GM18519 (cell line): ENCODE measurements at regions not wholly inside any gene's neighbourhood (a gene's known extent, or its start where the extent isn't known, plus 50 kb on each side); places are given as distances from the start of the nearest gene placed in this dataset.
A peak's percentile ranks its signal among the peaks of the same experiment; 100 is the strongest.
"Not testable (repeated sequence)": the region's sequence is repeated elsewhere in the genome, so short reads cannot be mapped to it uniquely, and the experiment has no call there.

ENCODE experiments used
- ATAC-seq: cut with Tn5 transposase; IDR thresholded peaks from one replicate; pipeline ENCODE4 v1.9.1; 2021; ENCODE audit warnings: mild to moderate bottlenecking, moderate library complexity; ENCODE audit not compliant: unreplicated experiment, low FRiP score

DNA sequence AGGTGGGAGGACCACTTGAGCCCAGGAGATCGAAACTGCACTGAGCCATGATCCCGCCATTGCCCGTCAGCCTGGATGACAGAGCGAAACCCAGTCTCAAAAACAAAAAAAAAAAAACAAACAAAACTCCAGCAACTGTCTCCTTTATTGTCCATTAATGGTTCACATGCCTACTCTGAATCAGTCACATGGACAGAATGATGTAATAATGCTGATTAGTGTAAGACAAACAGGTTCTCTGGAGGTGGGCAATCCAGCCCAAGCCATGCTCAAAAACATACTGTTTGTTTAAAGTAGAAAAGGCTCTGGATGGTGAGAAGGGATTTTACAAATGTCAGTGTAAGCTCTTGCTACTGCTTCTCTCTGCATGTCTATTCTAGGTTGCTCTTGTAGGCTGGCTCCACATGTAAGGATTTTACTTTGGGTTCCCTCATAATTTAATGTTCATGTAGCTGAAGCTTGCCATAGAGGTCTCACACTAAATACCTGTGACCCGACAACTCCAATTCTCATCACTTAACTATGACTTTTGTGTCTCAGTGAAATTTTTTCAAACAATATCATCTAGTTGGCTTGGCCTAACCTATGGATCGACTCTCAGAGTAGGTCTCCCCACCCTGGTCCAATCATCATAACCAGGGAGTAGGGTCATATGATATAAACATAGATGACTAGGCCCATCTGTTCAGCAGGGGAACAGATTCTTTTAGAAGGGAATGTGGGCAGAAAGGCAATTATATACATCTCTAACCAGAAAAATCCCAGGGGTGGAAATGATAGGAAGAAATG is 83.9 kb upstream of the SLC39A10 start:
- ATAC-seq = no peak

DNA sequence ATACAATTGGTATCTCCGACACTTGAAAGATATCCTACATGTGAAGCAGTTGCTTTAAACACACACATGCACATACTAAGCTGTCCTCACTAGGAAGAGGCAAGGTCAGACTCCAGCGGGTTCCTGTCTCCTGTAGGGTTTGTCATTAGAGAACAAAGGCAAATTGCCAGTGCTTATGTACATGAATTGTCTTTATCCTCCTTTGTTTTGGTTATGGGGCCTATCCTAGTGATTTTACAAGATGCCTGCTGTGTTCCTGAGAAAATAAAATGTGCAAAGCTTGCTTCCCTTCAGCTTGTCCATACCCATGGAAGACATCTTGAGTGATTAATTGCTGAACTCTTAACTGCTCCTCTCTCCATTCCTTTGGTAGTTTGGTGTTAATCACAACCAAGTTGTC is 86.7 kb upstream of the SLC39A10 start:
- ATAC-seq = no peak

DNA sequence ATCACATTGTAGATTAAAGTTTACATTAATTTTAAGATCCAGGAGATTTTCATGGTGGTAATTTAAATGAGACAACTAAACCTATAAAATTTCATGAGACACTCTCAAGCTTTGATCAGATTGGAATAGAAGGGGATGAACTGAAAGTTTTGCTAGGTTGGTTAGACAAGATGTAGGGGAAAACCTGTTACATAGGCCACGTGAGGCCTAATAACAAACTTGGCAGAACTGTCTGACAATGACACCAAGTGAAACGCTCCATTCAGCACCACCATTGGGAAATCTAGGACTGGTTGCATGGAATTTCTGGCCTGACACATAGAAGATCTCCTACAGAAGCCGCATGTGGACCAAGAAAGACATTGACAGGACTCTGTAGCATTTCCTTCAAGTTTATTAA is 87.8 kb upstream of the SLC39A10 start:
- ATAC-seq = no peak

DNA sequence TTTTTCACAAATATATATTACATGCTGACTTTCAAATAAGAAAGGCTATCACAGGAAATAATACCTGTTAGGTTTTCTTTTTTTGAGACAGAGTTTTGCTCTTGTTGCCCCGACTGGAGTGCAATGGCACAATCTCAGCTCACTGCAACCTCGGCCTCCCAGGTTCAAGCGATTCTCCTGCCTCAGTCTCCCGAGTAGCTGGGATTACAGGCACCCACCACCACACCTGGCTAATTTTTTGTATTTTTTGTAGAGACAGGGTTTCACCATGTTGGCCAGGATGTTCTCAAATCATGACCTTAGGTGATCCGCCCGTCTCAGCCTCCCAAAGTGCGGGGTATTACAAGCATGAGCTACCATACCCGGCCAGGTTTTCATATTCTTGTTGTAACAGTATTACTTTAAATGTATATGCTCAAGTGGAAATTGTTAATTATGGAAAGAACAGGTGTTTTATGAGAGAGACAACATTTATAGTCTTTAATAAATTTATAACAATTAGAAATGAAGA is 92.3 kb upstream of the SLC39A10 start:
- not testable (repeated sequence) for ATAC-seq

GRCh38 chr2:195563857-195564512 is 93.0 kb upstream of the SLC39A10 start:
- ATAC-seq = no peak

GRCh38 chr2:195562570-195563566 is 94.2 kb upstream of the SLC39A10 start:
- no peak for ATAC-seq

DNA sequence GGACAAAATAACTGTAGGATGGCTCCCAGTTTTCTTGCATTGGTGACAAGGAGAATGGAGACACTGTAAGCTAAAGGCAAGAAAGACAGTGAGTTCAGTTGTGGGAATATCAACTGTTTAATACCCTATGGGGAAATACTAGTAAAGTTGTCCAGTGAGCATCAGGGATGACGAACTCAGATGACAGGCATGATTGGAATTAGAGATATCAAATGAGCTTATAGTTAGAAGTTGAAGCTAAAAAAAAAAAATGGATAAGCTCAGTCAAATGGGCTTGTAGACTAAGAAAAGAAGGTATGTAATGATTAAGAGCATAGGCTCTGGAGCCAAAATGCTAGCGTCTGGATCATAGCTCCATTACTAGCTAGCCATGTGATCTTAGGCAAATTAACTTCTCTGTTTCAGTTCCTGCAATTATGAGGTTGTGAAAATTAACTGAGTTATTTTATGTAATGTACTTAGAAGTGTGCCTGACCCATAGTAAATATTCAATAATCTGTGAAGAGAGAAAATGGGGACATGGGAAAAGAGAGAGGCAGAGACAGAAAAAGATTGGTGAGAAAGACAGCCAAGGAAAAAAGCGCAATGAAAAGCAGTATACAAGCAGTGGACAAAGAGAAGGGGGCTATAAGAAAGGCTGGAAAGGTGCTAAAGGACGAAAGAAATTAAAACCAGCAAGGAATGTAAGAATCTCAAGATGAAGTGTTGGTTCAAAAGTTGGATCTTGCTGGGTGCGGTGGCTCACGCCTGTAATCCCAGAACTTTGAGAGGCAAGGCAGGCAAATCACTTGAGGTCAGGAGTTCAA is 95.7 kb upstream of the SLC39A10 start:
- peak; percentile 34 for ATAC-seq

- ATAC-seq = no peak
These were observed 96.7 kb upstream of the SLC39A10 start for GRCh38 chr2:195560209-195560895.

- peak; percentile 90 for ATAC-seq
These were observed 97.6 kb upstream of the SLC39A10 start for GRCh38 chr2:195559431-195559914.

GRCh38 chr2:195555971-195556370 is 101.1 kb upstream of the SLC39A10 start:
- no peak for ATAC-seq

GRCh38 chr2:195552581-195552980 is 104.4 kb upstream of the SLC39A10 start:
- no peak for ATAC-seq

GRCh38 chr2:195548198-195548940 is 108.7 kb upstream of the SLC39A10 start:
- no peak for ATAC-seq

DNA sequence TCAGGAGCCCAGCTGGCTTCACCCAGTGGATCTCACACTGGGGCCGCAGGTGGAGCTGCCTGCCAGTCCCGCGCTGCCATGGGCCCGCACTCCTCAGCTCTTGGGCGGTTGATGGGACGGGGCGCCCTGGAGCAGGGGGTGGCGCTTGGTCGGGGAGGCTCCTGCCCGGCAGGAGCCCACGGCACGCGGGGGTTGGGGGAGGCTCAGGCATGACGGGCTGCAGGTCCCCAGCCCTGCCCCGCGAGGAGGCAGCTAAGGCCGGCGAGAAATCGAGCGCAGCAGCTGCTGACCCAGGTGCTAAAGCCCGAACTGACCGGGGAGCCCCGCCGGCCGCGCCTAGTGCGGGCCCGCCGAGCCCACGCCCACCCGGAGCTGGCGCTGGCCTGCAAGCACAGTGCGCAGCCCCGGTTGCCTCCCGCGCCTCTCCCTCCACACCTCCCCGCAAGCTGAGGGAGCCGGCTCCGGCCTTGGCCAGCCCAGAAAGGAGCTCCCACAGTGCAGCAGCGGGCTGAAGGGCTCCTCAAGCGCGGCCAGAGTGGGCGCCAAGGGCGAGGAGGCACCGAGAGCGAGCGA is 109.7 kb upstream of the SLC39A10 start:
- ATAC-seq = not testable (repeated sequence)

DNA sequence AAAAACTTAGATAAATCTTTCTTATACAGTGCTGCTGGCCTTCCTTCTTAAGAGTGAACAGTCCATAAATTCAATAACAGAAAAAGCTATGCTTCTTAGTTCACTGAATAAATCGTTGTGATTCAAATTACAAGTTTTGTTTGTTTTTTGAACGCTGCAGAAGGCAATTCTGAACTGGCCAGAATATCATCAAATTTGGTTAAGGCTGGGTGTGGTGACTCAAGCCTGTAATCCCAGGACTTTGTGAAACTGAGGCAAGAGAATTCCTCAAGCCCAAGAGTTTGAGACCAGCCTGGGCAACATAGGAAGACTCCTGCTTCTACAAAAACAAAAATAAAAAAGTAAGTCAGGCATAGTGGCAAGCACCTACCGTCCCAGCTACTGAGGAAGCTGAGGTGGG is 111.2 kb upstream of the SLC39A10 start:
- ATAC-seq = no peak

- no peak for ATAC-seq
These were observed 112.8 kb upstream of the SLC39A10 start for GRCh38 chr2:195543902-195544894.

DNA sequence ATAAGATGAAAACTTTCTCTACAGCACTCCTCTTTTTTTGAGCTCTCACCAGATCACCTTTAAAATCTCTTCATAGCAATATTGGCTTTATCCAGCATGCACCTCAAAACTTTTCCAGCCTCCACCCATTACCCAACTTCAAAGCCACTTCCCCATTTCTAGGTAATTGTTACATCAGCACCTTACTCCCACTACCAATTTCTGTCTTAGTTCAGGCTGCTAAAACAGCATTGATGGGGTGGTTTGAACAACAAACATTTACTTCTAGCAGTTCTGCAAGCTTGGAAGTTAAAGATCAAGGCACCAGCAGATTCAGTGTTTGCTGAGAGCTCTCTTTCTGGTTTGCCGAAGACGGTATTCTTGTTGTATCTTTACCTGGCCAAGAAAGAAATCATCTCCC is 114.0 kb upstream of the SLC39A10 start:
- ATAC-seq = no peak

- no peak for ATAC-seq
These were observed 115.0 kb upstream of the SLC39A10 start for GRCh38 chr2:195542067-195542466.
